GM12878 (cell line): ENCODE measurements at regions not wholly inside any gene's neighbourhood (a gene's known extent, or its start where the extent isn't known, plus 50 kb on each side); places are given as distances from the start of the nearest gene placed in this dataset.

Experiments
- CHD1 ChIP-seq: IDR thresholded peaks from 2 replicates; pipeline ENCODE4 v1.6.1; 2012; ENCODE audit warnings: low read depth, low read length, improper control_type of control experiment
- CREB1 ChIP-seq: IDR thresholded peaks from 2 replicates; pipeline ENCODE4 v1.6.1; 2012; ENCODE audit warnings: low read depth, mild to moderate bottlenecking, inconsistent platforms
- CTCF ChIP-seq, 3 experiments: IDR thresholded peaks in 2 of 3; conservative IDR thresholded peaks in 1 of 3; 2 replicates each; pipeline ENCODE4 v1.5.1; 2011; ENCODE audit warnings: low read depth in 3 of 3, low read length in 3 of 3, mild to moderate bottlenecking in 3 of 3, control low read depth in 2 of 3, moderate library complexity in 2 of 3, inconsistent platforms in 1 of 3, mixed read lengths in 1 of 3; ENCODE audit not compliant: control insufficient read depth in 2 of 3, insufficient read depth in 1 of 3; ENCODE audit errors: extremely low read depth in 1 of 3
- EED ChIP-seq: sonication (generic); IDR thresholded peaks from 2 replicates; pipeline ENCODE4 v1.6.1; 2016; ENCODE audit warnings: antibody characterized with exemption, low read depth
- FOXK2 ChIP-seq: fragments of 450-650 bp; IDR thresholded peaks from 2 replicates; pipeline ENCODE4 v1.6.1; 2017; ENCODE audit warnings: mild to moderate bottlenecking, moderate library complexity
- HDAC2 ChIP-seq: fragments of 200-600 bp; sonication (generic); IDR thresholded peaks from 2 replicates; pipeline ENCODE4 v1.6.1; 2017
- JUND ChIP-seq: IDR thresholded peaks from 2 replicates; pipeline ENCODE4 v1.6.1; 2012; ENCODE audit warnings: low read depth, mild to moderate bottlenecking, low read length, improper control_type of control experiment, moderate library complexity
- RAD21 ChIP-seq: IDR thresholded peaks from 2 replicates; pipeline ENCODE4 v1.6.1; 2011; ENCODE audit warnings: mild to moderate bottlenecking, low read depth, low read length, moderate library complexity; ENCODE audit not compliant: insufficient read depth
- RBBP5 ChIP-seq: fragments of 200-600 bp; sonication (generic); conservative IDR thresholded peaks from 2 replicates; pipeline ENCODE4 v1.6.1; 2016
- TARDBP ChIP-seq: IDR thresholded peaks from 2 replicates; pipeline ENCODE4 v1.6.1; 2016; ENCODE audit warnings: borderline replicate concordance
- TF ChIP-seq, protein P1 (sequence below): IDR thresholded peaks from 2 replicates; pipeline ENCODE4 v1.6.1; 2012; ENCODE audit warnings: mild to moderate bottlenecking, low read depth, low read length
- TF ChIP-seq, protein P2 (sequence below): fragments of 450-650 bp; IDR thresholded peaks from 2 replicates; pipeline ENCODE4 v1.6.1; 2016; ENCODE audit warnings: mild to moderate bottlenecking, moderate library complexity, borderline replicate concordance

DNA sequence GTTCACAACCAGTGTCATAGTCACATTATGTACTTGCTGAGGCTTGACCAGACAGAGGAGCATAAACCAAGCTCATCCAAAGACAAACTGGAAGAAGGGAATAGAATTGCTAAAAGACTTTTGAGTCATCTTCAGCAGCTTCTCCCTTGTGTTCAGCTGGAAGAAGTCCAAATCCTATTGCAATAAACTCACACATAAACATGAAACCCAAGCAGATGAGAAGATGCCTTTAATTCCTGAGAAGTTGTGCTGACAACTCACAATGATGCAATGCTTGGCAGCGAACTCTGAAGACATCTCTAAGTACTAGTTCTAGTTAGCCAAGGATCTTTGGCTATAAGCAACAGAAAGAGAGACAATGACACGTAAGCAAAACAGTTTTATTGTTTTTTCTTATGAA is 642.1 kb downstream of the KCTD16 start:
- TF ChIP-seq JUND (no peak), CHD1 (no peak), HDAC2 (no peak), RBBP5 (no peak), EED (no peak), CREB1 (no peak), FOXK2 (no peak), RAD21 (no peak), TARDBP (no peak), CTCF (IDR thresholded peaks at IDR 0.05 in 2 of 3, conservative IDR thresholded peaks at IDR 0.05 in 1 of 3; ENCODE audit: control insufficient read depth in 2 of 3, extremely low read depth in 1 of 3, insufficient read depth in 1 of 3, low read depth in 3 of 3, low read length in 3 of 3) (no peak)
- TF ChIP-seq, protein P1, sequence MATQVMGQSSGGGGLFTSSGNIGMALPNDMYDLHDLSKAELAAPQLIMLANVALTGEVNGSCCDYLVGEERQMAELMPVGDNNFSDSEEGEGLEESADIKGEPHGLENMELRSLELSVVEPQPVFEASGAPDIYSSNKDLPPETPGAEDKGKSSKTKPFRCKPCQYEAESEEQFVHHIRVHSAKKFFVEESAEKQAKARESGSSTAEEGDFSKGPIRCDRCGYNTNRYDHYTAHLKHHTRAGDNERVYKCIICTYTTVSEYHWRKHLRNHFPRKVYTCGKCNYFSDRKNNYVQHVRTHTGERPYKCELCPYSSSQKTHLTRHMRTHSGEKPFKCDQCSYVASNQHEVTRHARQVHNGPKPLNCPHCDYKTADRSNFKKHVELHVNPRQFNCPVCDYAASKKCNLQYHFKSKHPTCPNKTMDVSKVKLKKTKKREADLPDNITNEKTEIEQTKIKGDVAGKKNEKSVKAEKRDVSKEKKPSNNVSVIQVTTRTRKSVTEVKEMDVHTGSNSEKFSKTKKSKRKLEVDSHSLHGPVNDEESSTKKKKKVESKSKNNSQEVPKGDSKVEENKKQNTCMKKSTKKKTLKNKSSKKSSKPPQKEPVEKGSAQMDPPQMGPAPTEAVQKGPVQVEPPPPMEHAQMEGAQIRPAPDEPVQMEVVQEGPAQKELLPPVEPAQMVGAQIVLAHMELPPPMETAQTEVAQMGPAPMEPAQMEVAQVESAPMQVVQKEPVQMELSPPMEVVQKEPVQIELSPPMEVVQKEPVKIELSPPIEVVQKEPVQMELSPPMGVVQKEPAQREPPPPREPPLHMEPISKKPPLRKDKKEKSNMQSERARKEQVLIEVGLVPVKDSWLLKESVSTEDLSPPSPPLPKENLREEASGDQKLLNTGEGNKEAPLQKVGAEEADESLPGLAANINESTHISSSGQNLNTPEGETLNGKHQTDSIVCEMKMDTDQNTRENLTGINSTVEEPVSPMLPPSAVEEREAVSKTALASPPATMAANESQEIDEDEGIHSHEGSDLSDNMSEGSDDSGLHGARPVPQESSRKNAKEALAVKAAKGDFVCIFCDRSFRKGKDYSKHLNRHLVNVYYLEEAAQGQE: no peak
- TF ChIP-seq, protein P2, sequence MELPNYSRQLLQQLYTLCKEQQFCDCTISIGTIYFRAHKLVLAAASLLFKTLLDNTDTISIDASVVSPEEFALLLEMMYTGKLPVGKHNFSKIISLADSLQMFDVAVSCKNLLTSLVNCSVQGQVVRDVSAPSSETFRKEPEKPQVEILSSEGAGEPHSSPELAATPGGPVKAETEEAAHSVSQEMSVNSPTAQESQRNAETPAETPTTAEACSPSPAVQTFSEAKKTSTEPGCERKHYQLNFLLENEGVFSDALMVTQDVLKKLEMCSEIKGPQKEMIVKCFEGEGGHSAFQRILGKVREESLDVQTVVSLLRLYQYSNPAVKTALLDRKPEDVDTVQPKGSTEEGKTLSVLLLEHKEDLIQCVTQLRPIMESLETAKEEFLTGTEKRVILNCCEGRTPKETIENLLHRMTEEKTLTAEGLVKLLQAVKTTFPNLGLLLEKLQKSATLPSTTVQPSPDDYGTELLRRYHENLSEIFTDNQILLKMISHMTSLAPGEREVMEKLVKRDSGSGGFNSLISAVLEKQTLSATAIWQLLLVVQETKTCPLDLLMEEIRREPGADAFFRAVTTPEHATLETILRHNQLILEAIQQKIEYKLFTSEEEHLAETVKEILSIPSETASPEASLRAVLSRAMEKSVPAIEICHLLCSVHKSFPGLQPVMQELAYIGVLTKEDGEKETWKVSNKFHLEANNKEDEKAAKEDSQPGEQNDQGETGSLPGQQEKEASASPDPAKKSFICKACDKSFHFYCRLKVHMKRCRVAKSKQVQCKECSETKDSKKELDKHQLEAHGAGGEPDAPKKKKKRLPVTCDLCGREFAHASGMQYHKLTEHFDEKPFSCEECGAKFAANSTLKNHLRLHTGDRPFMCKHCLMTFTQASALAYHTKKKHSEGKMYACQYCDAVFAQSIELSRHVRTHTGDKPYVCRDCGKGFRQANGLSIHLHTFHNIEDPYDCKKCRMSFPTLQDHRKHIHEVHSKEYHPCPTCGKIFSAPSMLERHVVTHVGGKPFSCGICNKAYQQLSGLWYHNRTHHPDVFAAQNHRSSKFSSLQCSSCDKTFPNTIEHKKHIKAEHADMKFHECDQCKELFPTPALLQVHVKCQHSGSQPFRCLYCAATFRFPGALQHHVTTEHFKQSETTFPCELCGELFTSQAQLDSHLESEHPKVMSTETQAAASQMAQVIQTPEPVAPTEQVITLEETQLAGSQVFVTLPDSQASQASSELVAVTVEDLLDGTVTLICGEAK: no peak
